DOHH2 (cell line): ENCODE measurements at regions not wholly inside any gene's neighbourhood (a gene's known extent, or its start where the extent isn't known, plus 50 kb on each side); places are given as distances from the start of the nearest gene placed in this dataset.

ENCODE experiments used
- H3F3A ChIP-seq: fragments of 200-600 bp; sonication (generic), shearing (Covaris generic); 2 replicates; pipeline ENCODE4 v1.6.0; 2016; ENCODE audit warnings: antibody characterized with exemption, mild to moderate bottlenecking; ENCODE audit not compliant: control insufficient read depth, insufficient read depth
- H3K27ac ChIP-seq: fragments of 200-600 bp; sonication (generic); 2 replicates; pipeline ENCODE4 v1.5.1; 2014; ENCODE audit warnings: low read depth, mild to moderate bottlenecking, low read length, moderate library complexity
- H3K27me3 ChIP-seq: fragments of 200-600 bp; sonication (generic); 2 replicates; pipeline ENCODE4 v1.6.1; 2014; ENCODE audit warnings: mild to moderate bottlenecking, low read length, mixed read lengths; ENCODE audit not compliant: control insufficient read depth
- H3K36me3 ChIP-seq: fragments of 200-600 bp; sonication (generic); 2 replicates; pipeline ENCODE4 v1.6.1; 2014; ENCODE audit warnings: mild to moderate bottlenecking, low read length, moderate library complexity, mixed read lengths; ENCODE audit not compliant: control insufficient read depth
- H3K4me1 ChIP-seq: fragments of 200-600 bp; sonication (generic); 2 replicates; pipeline ENCODE4 v1.6.1; 2014; ENCODE audit warnings: mild to moderate bottlenecking, low read length, mixed read lengths; ENCODE audit not compliant: control insufficient read depth
- H3K4me2 ChIP-seq: fragments of 200-600 bp; sonication (generic); 2 replicates; pipeline ENCODE4 v1.6.0; 2014; ENCODE audit warnings: mild to moderate bottlenecking, low read length, moderate library complexity
- H3K4me3 ChIP-seq: fragments of 200-600 bp; sonication (generic); 2 replicates; pipeline ENCODE4 v1.5.1; 2014; ENCODE audit warnings: mild to moderate bottlenecking, low read length, mixed read lengths
- H3K79me2 ChIP-seq: fragments of 200-600 bp; sonication (generic); 2 replicates; pipeline ENCODE4 v1.6.1; 2014; ENCODE audit warnings: mild to moderate bottlenecking, low read length, mixed read lengths; ENCODE audit not compliant: control insufficient read depth
- H3K9me2 ChIP-seq: fragments of 200-600 bp; sonication (generic); replicated peaks from 2 replicates; pipeline ENCODE4 v1.6.1; 2014; ENCODE audit warnings: mild to moderate bottlenecking, low read length, mixed read lengths; ENCODE audit not compliant: control insufficient read depth
- H3K9me3 ChIP-seq: fragments of 200-600 bp; sonication (generic); 2 replicates; pipeline ENCODE4 v1.6.1; 2014; ENCODE audit warnings: antibody characterized with exemption, low read length, mixed read lengths; ENCODE audit not compliant: control insufficient read depth, insufficient read depth
- H4K20me1 ChIP-seq: fragments of 200-600 bp; sonication (generic); 2 replicates; pipeline ENCODE4 v1.6.0; 2014; ENCODE audit warnings: low read depth, mild to moderate bottlenecking, antibody characterized with exemption, low read length, moderate library complexity; ENCODE audit not compliant: control insufficient read depth, insufficient read depth
- EZH2phosphoT487 ChIP-seq: fragments of 200-600 bp; sonication (generic); IDR thresholded peaks from 2 replicates; pipeline ENCODE4 v1.6.1; 2017; ENCODE audit warnings: borderline replicate concordance, mild to moderate bottlenecking, antibody characterized with exemption, low read length, moderate library complexity, mixed read lengths
- TF ChIP-seq, protein P1 (sequence below): fragments of 200-600 bp; sonication (generic); IDR thresholded peaks from one replicate; pipeline ENCODE4 v1.5.1; 2014; ENCODE audit warnings: antibody characterized with exemption, mild to moderate bottlenecking, low read depth, low read length; ENCODE audit not compliant: poor library complexity, severe bottlenecking

DNA sequence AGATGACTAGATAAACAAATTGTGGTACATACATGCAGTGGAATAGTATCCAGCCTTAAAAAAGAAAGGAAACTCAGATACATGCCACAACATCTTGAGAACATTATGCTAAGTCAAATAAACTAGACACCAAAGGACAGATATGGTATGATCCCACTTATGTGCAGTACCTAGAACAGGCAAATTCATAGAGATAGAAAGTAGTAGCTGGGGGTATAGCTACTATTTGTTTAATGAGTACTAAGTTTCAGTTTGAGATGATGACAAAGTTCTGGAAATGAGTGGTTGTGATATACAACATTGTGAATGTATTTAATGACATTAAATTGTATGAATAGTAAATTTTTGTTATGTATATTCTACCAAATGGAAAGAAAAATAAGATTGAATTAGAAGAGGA lies 477.2 kb upstream of the CFAP20DC start:
- H3K9me3 ChIP-seq: no peaks in the 10 kb centered on the region
- H4K20me1 ChIP-seq: no peaks in the 10 kb centered on the region
- no peak overlapping the region for H3K4me2 ChIP-seq
- H3K36me3 ChIP-seq: no peaks in the 10 kb centered on the region
- no peaks in the 10 kb centered on the region for H3K9me2 ChIP-seq
- no peaks in the 10 kb centered on the region for H3K4me1 ChIP-seq
- no peak overlapping the region for H3K27ac ChIP-seq
- peaks cover 4% of the 10 kb centered on the region; the same call in 1 of the 2 replicates for H3K27me3 ChIP-seq
- H3K4me3 ChIP-seq: no peak overlapping the region
- TF ChIP-seq, protein P1, sequence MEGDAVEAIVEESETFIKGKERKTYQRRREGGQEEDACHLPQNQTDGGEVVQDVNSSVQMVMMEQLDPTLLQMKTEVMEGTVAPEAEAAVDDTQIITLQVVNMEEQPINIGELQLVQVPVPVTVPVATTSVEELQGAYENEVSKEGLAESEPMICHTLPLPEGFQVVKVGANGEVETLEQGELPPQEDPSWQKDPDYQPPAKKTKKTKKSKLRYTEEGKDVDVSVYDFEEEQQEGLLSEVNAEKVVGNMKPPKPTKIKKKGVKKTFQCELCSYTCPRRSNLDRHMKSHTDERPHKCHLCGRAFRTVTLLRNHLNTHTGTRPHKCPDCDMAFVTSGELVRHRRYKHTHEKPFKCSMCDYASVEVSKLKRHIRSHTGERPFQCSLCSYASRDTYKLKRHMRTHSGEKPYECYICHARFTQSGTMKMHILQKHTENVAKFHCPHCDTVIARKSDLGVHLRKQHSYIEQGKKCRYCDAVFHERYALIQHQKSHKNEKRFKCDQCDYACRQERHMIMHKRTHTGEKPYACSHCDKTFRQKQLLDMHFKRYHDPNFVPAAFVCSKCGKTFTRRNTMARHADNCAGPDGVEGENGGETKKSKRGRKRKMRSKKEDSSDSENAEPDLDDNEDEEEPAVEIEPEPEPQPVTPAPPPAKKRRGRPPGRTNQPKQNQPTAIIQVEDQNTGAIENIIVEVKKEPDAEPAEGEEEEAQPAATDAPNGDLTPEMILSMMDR: no peak
- TF ChIP-seq EZH2phosphoT487: no peak
- no peaks in the 10 kb centered on the region for H3K79me2 ChIP-seq
- H3F3A ChIP-seq: no peaks in the 10 kb centered on the region

- H3K4me2 ChIP-seq: no peak overlapping the region
- no peaks in the 10 kb centered on the region for H4K20me1 ChIP-seq
- H3K79me2 ChIP-seq: no peaks in the 10 kb centered on the region
- no peak overlapping the region for H3K27ac ChIP-seq
- no peaks in the 10 kb centered on the region for H3F3A ChIP-seq
- no peaks in the 10 kb centered on the region for H3K9me3 ChIP-seq
- TF ChIP-seq, protein P1: no peak
- no peak for TF ChIP-seq EZH2phosphoT487
- H3K4me3 ChIP-seq: no peak overlapping the region
- H3K27me3 ChIP-seq: no peaks in the 10 kb centered on the region; the same call in 1 of the 2 replicates
- H3K9me2 ChIP-seq: no peaks in the 10 kb centered on the region
- no peaks in the 10 kb centered on the region for H3K4me1 ChIP-seq
- H3K36me3 ChIP-seq: no peaks in the 10 kb centered on the region
Observed at GRCh38 chr3:59522550-59522949, 472.7 kb upstream of the CFAP20DC start.

- no peak for TF ChIP-seq EZH2phosphoT487
- TF ChIP-seq, protein P1: no peak
Observed at GRCh38 chr3:59519094-59519493, 469.3 kb upstream of the CFAP20DC start.

More at GRCh38 chr3:59519094-59519493, 469.3 kb upstream of the CFAP20DC start:
- Histone ChIP-seq H4K20me1 (no peaks in the 10 kb centered on the region), H3K36me3 (no peaks in the 10 kb centered on the region), H3K27me3 (no peaks in the 10 kb centered on the region; the same call in 1 of the 2 replicates), H3K9me3 (no peaks in the 10 kb centered on the region), H3K4me1 (no peaks in the 10 kb centered on the region), H3K27ac (no peak overlapping the region), H3K4me3 (no peak overlapping the region), H3K4me2 (no peak overlapping the region), H3K79me2 (no peaks in the 10 kb centered on the region), H3F3A (no peaks in the 10 kb centered on the region), H3K9me2 (no peaks in the 10 kb centered on the region)
